KG1 (cell line): ENCODE measurements at regions not wholly inside any gene's neighbourhood (a gene's known extent, or its start where the extent isn't known, plus 50 kb on each side); places are given as distances from the start of the nearest gene placed in this dataset.

ENCODE experiments used
- DNase-seq: peaks from one replicate; lab custom pipeline; 2025; lab: John Stamatoyannopoulos, UW

- no peak for DNase-seq
These were observed 420.0 kb downstream of the GADD45G start for GRCh38 chr9:90024823-90025222.

- no peak for DNase-seq
These were observed 421.0 kb downstream of the GADD45G start for GRCh38 chr9:90025816-90026215.

- DNase-seq: no peak
These were observed 422.5 kb downstream of the GADD45G start for GRCh38 chr9:90027296-90027790.

GRCh38 chr9:90029386-90029785 lies 424.6 kb downstream of the GADD45G start:
- no peak for DNase-seq

- DNase-seq: no peak
These were observed 425.2 kb downstream of the GADD45G start for GRCh38 chr9:90029996-90030395.

- no peak for DNase-seq
These were observed 427.6 kb downstream of the GADD45G start for GRCh38 chr9:90032296-90033027.

- DNase-seq: no peak
These were observed 428.3 kb downstream of the GADD45G start for GRCh38 chr9:90033028-90033650.

- DNase-seq: no peak
These were observed 429.3 kb downstream of the GADD45G start for GRCh38 chr9:90034071-90034470.

- no peak for DNase-seq
These were observed 430.7 kb downstream of the GADD45G start for GRCh38 chr9:90035471-90035870.

GRCh38 chr9:90037146-90037797 lies 432.5 kb downstream of the GADD45G start:
- DNase-seq: no peak

GRCh38 chr9:90038763-90039162 lies 434.0 kb downstream of the GADD45G start:
- no peak for DNase-seq

- DNase-seq: no peak
These were observed 439.5 kb downstream of the GADD45G start for GRCh38 chr9:90044263-90044662.

GRCh38 chr9:90044710-90045151 lies 439.9 kb downstream of the GADD45G start:
- no peak for DNase-seq

GRCh38 chr9:90046317-90046861 lies 441.6 kb downstream of the GADD45G start:
- no peak for DNase-seq

GRCh38 chr9:90047828-90048227 lies 443.0 kb downstream of the GADD45G start:
- DNase-seq: no peak

GRCh38 chr9:90052366-90052765 lies 447.6 kb downstream of the GADD45G start:
- DNase-seq: no peak

- no peak for DNase-seq
These were observed 448.2 kb downstream of the GADD45G start for GRCh38 chr9:90053027-90053426.

GRCh38 chr9:90054810-90055209 lies 450.0 kb downstream of the GADD45G start:
- no peak for DNase-seq

- no peak for DNase-seq
These were observed 450.4 kb downstream of the GADD45G start for GRCh38 chr9:90055226-90055625.

- DNase-seq: no peak
These were observed 452.5 kb downstream of the GADD45G start for GRCh38 chr9:90057361-90057760.

- DNase-seq: no peak
These were observed 453.5 kb downstream of the GADD45G start for GRCh38 chr9:90058182-90058763.

- no peak for DNase-seq
These were observed 454.6 kb downstream of the GADD45G start for GRCh38 chr9:90059436-90059835.
